Erythroblast (primary cell): ENCODE measurements at regions not wholly inside any gene's neighbourhood (a gene's known extent, or its start where the extent isn't known, plus 50 kb on each side); places are given as distances from the start of the nearest gene placed in this dataset.

Experiments
- GATA1 ChIP-seq: IDR thresholded peaks from 2 replicates; pipeline ENCODE4 v1.6.1; 2011; ENCODE audit warnings: low read depth, mild to moderate bottlenecking, control low read depth, low read length, moderate library complexity
- POLR2A ChIP-seq: IDR thresholded peaks from 2 replicates; pipeline ENCODE4 v1.6.1; 2011; ENCODE audit warnings: mild to moderate bottlenecking, low read length

- TF ChIP-seq POLR2A (no peak), GATA1 (no peak)
These were observed 445.4 kb downstream of the NBAS start for GRCh38 chr2:15115776-15116175.
